ENCODE measurements at regions not wholly inside any gene's neighbourhood (a gene's known extent, or its start where the extent isn't known, plus 50 kb on each side); places are given as distances from the start of the nearest gene placed in this dataset.
"Not testable (repeated sequence)": the region's sequence is repeated elsewhere in the genome, so short reads cannot be mapped to it uniquely, and the experiment has no call there.

DNA sequence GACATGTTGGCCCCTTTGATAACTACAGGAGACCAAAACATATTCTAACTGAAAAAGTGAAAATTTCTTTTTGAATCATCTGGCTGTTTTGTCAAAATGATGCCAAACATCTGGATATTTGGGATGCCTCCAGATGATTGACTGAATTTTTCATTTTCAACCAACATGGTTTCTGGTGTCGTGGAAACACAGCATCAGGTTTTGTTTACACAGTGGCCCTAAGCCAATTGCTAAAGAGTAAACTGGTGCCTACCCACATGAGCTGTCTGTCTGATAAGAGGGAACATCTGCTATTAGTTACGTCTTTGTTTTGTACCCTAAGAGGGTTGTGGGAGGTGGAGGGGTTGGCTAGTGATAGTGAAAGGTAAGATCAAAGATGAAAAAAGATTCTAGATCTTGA, 204.8 kb downstream of the KCNK2 start:
- no peak for DNase-seq

DNA sequence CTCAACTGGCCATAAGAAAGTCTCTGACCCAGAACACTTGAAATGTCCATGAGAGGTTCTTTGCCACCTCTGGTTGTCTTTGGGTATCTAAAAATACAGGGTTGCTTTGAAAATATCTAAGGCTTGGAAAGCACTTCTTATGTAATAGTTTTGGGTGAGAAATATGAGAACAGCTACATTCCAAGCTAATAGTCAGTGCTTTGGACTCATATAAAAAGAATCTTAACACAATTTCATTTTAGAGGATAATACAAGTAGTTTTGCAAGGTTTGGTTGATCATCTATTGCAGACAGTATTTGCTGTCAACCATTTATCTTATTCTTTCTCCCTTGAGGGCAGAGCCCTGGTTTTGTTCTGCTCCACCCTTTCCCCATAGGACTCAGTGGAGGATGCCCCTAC, 207.5 kb downstream of the KCNK2 start:
- no peak for DNase-seq

DNA sequence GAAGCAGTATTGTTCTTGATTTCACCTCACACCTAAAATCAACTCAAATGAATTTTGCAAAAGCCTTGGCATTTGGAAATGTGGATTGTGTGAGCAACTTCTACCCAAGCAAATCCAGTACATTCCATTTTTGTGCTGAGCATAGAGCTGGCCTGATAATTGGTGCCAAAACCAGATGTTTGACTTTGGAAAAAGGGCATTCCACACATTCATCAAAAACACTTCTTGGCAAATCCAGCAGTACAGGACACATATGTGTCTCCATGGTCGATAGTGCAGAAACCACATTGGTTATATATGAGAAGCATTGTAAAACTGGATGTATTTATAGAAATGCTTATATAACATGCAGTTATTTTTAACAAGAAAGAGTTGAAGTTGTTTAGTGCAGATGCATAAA, 210.4 kb downstream of the KCNK2 start:
- no peak for DNase-seq

DNA sequence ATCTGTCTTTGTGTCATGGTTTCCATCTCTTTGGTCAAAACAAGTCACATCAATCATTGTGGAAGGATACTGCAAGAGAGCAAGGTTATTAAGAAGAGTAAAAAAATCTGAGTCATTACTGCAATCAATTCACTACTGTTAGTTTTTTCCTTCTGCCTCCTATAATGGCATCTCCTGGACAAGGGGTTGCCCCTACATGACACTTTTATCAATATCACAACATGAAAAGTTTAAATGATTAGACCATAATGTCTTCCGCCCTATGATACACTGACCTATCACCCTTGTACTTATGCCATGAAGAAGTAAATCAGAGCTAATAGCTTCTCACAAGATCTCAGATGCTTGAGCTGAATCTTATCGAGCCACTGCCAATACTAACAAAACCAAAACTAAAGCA, 223.9 kb downstream of the KCNK2 start:
- DNase-seq = no peak

DNA sequence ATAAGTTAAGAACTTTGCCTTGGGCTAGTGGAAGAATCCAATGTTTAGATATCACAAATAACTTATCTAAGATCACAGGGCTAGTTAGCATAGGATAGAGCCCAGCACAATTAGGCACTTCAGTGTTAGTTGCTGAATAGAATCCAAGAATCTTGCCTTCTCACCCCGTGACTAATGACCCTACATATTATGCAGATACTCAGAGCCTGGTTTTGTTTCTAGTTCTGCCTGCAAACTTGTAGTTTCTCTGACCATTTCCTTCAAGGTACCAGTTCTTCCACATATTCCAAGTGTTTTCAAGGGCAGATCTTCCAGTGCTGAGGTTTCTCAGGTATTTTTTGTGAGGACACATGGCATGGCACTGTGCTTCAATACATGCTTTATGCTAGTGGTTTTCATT, 239.3 kb downstream of the KCNK2 start:
- DNase-seq = no peak

- not testable (repeated sequence) for DNase-seq
Observed at GRCh38 chr1:215323992-215324391, 241.5 kb downstream of the KCNK2 start.

DNA sequence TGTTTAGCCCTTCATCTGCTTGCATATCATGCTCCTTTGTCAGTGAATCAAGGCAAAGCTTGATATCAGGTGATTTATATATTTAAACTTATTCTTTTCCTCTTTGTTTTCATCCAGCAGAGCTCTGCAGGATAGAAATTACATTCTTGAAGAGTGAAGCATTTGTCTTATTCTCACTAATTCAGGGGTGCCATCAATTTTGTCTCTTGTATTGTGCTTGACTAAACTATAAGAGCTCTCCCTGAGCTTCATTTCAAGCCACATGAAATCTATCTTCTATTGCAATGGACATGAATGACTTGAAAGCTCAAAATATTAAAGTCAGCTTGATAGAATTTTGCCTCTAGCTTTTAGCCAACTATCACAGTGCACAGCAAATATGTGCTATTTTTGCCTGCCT, 236.7 kb upstream of the KCTD3 start:
- DNase-seq = no peak

DNA sequence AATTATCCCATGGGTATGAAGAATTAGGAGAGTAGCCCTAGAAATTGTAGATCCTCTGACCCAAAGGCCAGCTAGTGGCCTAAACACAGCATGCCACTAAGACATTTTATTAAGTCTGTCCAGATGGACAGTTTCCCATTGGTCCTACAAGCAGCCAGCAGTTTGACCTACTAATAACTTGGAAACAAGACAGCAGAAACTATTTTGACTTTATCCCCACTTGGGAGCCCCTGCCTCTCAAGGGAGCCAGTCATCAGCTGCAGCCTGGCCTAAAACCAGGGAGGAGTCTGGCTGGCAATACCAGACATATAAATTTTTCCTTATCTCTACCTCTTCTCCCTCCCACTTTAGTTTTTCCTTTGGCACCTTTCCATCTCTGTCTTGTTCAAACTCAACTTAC, 222.6 kb upstream of the KCTD3 start:
- no peak for DNase-seq

DNA sequence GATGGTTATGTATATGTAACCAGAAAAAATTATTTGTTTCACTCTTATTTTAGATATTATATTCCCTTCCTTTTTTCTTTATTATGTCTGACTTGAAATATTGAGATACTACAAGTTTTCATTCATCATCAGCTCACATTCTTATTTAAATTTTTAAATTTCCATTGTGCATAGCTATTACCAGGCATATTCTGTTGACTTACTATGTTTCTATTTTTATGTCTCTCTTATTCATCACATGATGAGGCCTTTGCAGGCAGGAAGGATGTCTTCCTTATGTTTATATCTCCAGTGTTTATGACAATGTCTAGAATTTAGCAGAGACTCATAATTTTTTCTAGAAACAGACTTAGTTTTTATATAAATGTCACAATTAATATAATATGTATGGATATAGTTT, 221.9 kb upstream of the KCTD3 start:
- no peak for DNase-seq

DNA sequence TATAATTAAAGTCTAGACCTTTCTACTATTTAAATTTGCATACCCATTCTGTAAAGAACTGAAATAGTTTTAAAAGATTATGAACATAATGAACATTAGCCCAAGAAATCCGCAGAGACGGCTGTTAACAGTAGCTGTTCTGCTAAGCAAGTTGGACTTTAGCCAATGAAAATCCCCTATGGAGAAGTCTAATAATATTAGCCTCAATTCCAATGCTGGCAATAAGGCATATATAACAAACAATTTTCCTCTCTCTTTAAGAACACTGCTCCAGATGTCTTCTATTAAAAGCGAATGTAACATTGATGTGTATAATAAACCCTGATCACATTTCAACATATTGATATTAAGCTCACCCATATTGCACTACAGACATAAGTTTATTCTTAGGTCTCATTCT, 221.3 kb upstream of the KCTD3 start:
- DNase-seq = peak; percentile 38

GRCh38 chr1:215357901-215358300, 209.2 kb upstream of the KCTD3 start:
- DNase-seq = peak; percentile 47

DNA sequence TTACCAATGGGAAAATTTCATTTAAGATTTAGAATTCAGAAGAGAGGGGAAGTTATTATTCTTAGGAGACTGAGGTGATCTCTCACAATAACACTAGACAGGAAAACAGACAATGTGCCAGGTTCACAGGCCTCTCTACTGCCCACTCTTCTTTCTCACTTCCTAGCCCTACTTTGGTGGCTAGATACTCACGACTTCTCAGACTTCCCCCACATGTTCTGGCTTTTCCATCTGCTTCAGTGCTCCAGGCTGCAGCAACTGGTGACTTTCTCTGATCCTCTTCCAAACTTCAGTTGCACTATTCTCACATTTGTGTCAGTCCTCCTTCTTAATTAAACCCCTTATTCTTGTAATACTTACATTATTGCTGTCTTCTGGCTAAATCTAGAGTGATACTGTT, 208.7 kb upstream of the KCTD3 start:
- peak; percentile 21 for DNase-seq

DNA sequence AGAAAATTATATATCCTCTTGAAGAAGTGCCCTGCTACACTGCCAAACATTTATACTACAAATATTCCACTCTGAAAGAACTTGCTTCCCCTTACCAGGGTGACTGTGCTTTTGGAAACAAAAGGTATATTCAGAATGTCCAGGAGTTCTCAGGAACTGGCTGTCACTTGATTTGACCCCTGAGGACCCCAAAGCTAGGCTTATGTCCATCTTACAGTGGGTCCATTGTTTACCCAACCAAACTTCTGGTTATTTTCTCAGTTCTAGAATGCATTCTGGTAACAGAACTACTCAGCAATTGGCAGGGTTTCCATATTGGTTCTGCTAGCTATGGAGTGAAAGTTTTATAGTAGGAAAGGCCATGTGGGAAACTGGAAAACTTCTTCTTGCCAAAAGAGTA, 207.1 kb upstream of the KCTD3 start:
- DNase-seq = no peak

GRCh38 chr1:215360758-215361157, 206.3 kb upstream of the KCTD3 start:
- no peak for DNase-seq

DNA sequence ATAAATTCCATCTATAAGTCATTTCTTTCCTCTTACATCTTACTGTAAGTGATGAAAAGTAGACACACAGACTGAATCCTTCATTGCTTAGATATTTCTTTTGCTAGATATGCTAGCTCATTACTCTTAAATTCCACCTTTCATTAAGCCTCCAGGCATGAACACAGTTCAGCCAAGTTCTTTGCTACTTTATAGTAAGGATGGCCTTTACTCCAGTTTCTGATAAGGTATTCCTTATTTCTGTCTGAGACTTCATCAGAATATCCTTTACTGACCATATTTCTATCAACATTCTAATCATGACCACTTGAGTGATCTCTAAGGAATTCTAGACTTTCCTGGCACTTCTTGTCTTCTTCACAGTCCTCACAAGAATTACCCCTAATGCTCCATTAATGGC, 191.7 kb upstream of the KCTD3 start:
- no peak for DNase-seq

GRCh38 chr1:215376544-215377264, 190.4 kb upstream of the KCTD3 start:
- peak; percentile 11 for DNase-seq

GRCh38 chr1:215377746-215378145, 189.4 kb upstream of the KCTD3 start:
- no peak for DNase-seq

DNA sequence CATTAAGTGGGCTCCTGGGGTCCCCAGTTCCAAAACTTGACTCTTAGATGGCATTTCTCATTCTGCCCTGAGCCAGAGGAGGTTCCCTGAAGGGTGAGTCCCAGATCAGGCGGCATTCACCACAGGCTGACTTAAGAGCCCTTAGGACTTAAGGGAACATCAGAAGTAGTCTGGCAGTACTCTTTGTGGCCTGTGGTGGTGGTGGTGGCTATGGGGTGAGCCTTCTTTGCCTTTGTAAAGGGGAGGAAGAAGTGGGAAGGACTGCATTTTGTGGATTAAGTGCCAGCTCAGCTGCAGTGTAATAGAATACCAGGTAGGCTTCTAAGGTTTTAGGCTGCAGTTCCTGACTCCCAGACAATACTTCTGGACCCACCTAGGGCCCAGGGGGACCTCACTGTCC, 186.5 kb upstream of the KCTD3 start:
- no peak for DNase-seq

DNA sequence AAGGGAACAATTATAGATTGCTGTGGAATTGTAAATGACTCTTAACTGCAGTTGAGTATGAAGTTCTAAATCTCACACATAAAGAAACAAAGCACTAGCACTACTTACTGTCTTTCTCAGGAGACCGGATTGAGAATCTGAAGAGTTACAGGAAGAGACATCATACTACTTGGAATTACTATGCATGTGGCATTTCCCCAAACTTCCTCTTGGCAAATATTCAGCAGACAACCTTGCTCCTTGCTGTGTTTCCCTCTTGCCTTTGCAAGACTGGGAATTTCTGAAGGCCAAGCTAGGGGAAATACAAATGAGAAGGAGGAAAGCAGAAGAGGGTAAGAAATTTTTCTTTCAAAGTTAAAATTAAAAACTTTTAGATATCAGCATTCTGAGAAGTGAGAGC, 173.6 kb upstream of the KCTD3 start:
- DNase-seq = no peak

- no peak for DNase-seq
Observed at GRCh38 chr1:215394084-215394991, 172.8 kb upstream of the KCTD3 start.

DNA sequence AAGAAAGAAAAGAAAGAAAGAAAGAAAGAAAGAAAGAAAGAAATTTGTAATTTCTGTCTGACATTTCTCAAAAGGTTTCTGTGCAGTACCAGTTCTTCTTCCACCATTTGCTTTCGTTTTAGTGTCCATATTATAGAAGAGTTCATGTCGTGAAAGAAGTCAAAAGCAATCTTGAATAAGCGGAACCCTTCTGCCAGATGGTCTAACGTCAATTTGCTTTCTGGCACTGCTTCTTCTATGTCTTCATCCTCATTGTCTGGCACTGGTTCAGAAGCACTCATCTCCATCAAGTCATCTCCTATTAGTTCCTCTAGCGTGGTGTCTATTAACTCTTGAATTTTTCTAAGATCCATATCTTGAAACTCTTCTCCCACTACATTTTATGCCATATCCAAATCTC, 170.0 kb upstream of the KCTD3 start:
- no peak for DNase-seq

GRCh38 chr1:215397843-215398242, 169.3 kb upstream of the KCTD3 start:
- no peak for DNase-seq

DNA sequence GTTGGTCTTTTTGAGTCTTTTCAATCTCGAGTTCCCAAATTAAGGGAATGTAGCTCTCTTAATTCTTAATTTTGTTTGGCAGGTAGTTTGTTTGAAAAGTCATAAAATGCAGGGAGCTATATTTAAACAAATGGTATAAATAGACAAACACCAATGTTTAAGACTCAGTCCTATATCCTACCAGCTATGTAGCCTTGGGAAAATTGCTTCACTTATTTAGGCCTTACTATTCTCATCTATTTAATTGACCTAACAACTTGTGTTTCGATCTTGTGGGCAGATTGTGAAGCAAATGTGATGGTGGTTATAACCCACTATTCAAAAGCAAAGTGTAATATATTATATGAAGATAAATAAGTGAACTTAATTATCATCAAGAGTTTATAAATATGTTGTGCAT, 167.3 kb upstream of the KCTD3 start:
- no peak for DNase-seq

DNA sequence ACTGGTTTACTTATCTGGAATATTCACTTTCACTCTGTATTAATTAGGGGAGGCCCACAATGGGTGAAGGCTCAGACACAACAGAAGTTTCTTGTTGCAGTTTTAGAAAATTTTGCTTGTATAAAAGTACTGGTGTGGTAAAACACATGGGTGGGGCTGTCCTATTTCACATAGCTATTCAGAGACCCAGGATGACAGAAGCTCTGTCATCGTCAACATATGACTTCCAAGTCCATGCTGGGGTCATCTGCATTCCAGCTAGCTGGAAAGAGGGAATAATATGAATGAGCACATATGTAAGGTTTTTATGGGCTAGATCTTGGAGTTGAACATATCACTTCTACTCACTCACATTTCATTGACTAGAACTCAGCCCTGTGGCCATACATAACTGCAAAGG, 166.4 kb upstream of the KCTD3 start:
- no peak for DNase-seq

All from tongue (tissue), 1 donor.